Endodermal cell (in vitro differentiated cells): ENCODE measurements at regions not wholly inside any gene's neighbourhood (a gene's known extent, or its start where the extent isn't known, plus 50 kb on each side); places are given as distances from the start of the nearest gene placed in this dataset.

Experiments used
- DNase-seq: peaks from one replicate; pipeline ENCODE4 v3.0.0-alpha.2; 2017
- H3K27ac ChIP-seq: 2 replicates; pipeline ENCODE4 v1.5.1; 2013; ENCODE audit warnings: mild to moderate bottlenecking, low read depth, low read length, moderate library complexity
- H3K27me3 ChIP-seq: 2 replicates; pipeline ENCODE4 v1.6.1; 2013; ENCODE audit warnings: mild to moderate bottlenecking, low read length, moderate library complexity; ENCODE audit not compliant: insufficient read depth, control insufficient read depth, poor library complexity, severe bottlenecking
- H3K36me3 ChIP-seq: 2 replicates; pipeline ENCODE4 v1.7.0; 2013; ENCODE audit warnings: mild to moderate bottlenecking, low read length, moderate library complexity; ENCODE audit not compliant: control insufficient read depth, insufficient read depth
- H3K4me1 ChIP-seq: one replicate; pipeline ENCODE4 v1.7.0; 2013; ENCODE audit warnings: low read length; ENCODE audit not compliant: control insufficient read depth, insufficient read depth
- H3K4me3 ChIP-seq: 2 replicates; pipeline ENCODE4 v1.5.1; 2013; ENCODE audit warnings: mild to moderate bottlenecking, low read length, moderate library complexity
- H3K9ac ChIP-seq: 2 replicates; pipeline ENCODE4 v1.6.1; 2013; ENCODE audit warnings: mild to moderate bottlenecking, low read length, moderate library complexity; ENCODE audit not compliant: poor library complexity, severe bottlenecking; ENCODE audit errors: extremely low read depth
- H3K9me3 ChIP-seq: 2 replicates; pipeline ENCODE4 v1.6.1; 2013; ENCODE audit warnings: mild to moderate bottlenecking, low read length, moderate library complexity; ENCODE audit not compliant: control insufficient read depth
- H3K27ac Mint-ChIP-seq: 2 replicates; pipeline ENCODE4 v1.8.0; 2020; ENCODE audit warnings: mixed read lengths
- H3K27me3 Mint-ChIP-seq: 2 replicates; pipeline ENCODE4 v1.8.0; 2021; ENCODE audit warnings: mild to moderate bottlenecking, mixed read lengths; ENCODE audit not compliant: insufficient read depth
- H3K36me3 Mint-ChIP-seq: 2 replicates; pipeline ENCODE4 v1.8.0; 2020; ENCODE audit warnings: low read depth, mixed read lengths
- H3K4me1 Mint-ChIP-seq: 2 replicates; pipeline ENCODE4 v1.8.0; 2020; ENCODE audit warnings: mixed read lengths
- H3K4me3 Mint-ChIP-seq: 2 replicates; pipeline ENCODE4 v1.8.0; 2020; ENCODE audit warnings: mild to moderate bottlenecking, moderate library complexity, mixed read lengths
- H3K9me3 Mint-ChIP-seq: 2 replicates; pipeline ENCODE4 v1.8.0; 2020; ENCODE audit warnings: mild to moderate bottlenecking, mixed read lengths
- WGBS, 2 experiments: methylation state at CpG; one replicate each; pipeline versions ENCODE4 v1.1.5 to v1.1.7; 2013; ENCODE audit warnings: missing lambda C conversion rate in 2 of 2, mixed read lengths in 1 of 2; ENCODE audit not compliant: insufficient coverage in 1 of 2, insufficient read length in 1 of 2; 5-methylcytosine and 5-hydroxymethylcytosine counted together
- TF ChIP-seq, protein P1 (sequence below): fragments of 200-600 bp; sonication (generic); conservative IDR thresholded peaks from 2 replicates; pipeline ENCODE4 v1.5.0; 2021; ENCODE audit warnings: antibody characterized with exemption, mild to moderate bottlenecking

DNA sequence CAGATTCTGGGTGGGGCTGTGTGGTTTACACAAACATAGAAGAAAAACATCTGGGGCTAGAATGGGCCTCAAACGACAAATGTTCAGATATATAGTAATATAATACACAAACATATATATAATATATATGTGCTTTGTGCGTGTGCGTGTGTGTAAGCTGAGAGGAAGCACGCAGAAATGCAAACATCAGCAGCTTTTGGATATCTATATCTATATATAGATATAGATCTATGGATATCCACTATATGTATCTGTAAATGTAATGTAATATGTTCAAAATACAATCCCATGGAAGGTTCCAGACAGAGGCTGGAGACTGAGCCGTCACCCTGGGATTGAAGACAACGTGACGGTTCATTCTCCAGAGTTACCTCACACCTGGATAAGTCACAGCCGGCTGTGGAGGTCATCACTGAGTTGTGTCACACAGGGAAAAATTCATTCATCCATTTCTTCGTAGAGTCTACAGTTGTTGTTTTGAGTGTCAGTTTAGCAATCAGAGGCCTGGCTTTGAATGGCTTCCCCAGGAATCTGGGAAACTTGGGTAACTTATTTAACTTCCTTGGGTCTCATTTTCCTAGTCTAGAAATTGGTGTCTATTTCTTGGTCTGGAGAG, 123.0 kb upstream of the CPEB4 start:
- Histone ChIP-seq H3K9ac (no peak overlapping the region), H3K4me3 (no peak overlapping the region), H3K27ac (peak overlapping the region; percentile 76), H3K36me3 (no peaks in the 10 kb centered on the region), H3K9me3 (no peaks in the 10 kb centered on the region), H3K27me3 (peaks cover 9% of the 10 kb centered on the region), H3K4me1 (peaks cover 3% of the 10 kb centered on the region)
- Mint-ChIP-seq H3K27ac (no peak overlapping the region), H3K36me3 (no peaks in the 10 kb centered on the region), H3K4me1 (peaks cover 22% of the 10 kb centered on the region), H3K27me3 (peaks cover 2% of the 10 kb centered on the region), H3K9me3 (no peaks in the 10 kb centered on the region), H3K4me3 (no peak overlapping the region)
- TF ChIP-seq, protein P1, sequence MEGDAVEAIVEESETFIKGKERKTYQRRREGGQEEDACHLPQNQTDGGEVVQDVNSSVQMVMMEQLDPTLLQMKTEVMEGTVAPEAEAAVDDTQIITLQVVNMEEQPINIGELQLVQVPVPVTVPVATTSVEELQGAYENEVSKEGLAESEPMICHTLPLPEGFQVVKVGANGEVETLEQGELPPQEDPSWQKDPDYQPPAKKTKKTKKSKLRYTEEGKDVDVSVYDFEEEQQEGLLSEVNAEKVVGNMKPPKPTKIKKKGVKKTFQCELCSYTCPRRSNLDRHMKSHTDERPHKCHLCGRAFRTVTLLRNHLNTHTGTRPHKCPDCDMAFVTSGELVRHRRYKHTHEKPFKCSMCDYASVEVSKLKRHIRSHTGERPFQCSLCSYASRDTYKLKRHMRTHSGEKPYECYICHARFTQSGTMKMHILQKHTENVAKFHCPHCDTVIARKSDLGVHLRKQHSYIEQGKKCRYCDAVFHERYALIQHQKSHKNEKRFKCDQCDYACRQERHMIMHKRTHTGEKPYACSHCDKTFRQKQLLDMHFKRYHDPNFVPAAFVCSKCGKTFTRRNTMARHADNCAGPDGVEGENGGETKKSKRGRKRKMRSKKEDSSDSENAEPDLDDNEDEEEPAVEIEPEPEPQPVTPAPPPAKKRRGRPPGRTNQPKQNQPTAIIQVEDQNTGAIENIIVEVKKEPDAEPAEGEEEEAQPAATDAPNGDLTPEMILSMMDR: no peak
- 91 to 97% methylated on average over 5 of the region's 9 CpGs for WGBS, 2 experiments
- DNase-seq: no peak

DNA sequence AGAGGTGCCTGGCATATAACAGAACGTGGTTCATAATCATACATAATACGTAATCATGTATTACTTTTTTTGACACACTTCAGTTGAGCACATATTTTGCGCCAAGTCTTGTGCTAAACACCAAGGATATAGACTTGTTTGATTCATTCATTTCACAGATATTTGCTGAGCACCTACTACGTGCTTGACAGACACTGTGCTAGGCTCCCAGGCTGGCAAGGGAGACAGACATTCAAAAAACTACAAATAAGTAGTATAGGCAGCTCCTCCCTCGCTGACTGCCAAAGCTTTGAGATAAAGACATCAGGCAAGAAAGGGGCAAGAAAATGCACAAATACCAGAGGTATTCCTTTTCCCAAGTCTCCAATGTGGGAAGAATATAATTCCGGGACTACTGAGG, 122.5 kb upstream of the CPEB4 start:
- Histone ChIP-seq H3K27me3 (peaks cover 9% of the 10 kb centered on the region), H3K4me1 (peaks cover 3% of the 10 kb centered on the region), H3K27ac (no peak overlapping the region), H3K4me3 (no peak overlapping the region), H3K9ac (no peak overlapping the region), H3K9me3 (no peaks in the 10 kb centered on the region), H3K36me3 (no peaks in the 10 kb centered on the region)
- TF ChIP-seq, protein P1: no peak
- DNase-seq: no peak
- H3K27ac Mint-ChIP-seq: no peak overlapping the region
- peaks cover 22% of the 10 kb centered on the region for H3K4me1 Mint-ChIP-seq
- H3K4me3 Mint-ChIP-seq: no peak overlapping the region
- 82 to 100% methylated on average over 4 to 6 of the region's 6 CpGs for WGBS, 2 experiments
- H3K9me3 Mint-ChIP-seq: no peaks in the 10 kb centered on the region
- peaks cover 2% of the 10 kb centered on the region for H3K27me3 Mint-ChIP-seq
- no peaks in the 10 kb centered on the region for H3K36me3 Mint-ChIP-seq

DNA sequence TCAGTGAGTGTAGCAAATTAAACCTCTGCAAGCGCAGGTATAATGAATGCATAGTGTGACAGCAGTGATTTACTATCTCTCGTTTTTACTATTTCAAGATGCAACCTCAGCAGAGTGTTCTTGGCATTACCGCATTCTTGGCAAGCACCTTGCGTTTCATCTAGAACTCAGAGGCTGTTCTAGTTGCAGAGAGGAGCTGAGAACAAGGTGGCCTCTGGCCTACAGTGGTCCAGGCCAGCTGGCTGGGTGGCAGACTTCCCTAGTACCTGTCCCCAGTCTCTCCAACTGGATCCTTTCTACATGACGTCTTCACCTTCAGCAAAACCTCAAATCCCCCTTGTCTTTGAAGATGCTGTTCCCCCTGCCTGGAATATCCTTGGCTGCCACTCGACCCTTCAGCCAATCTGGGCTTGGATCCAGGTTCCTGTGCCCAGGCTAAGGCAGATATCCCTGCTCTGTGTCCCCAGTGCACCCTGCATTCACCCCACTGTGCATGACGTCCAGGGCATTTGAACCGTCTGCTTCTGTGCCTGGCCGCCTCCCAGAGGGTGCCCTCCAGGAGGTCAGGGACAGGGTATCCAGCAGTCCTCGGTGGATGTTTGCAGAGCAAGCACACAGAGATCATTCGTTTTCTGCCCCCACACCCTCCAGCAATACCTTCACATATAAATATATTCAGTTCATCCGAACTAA, 120.4 kb upstream of the CPEB4 start:
- Mint-ChIP-seq H3K9me3 (no peaks in the 10 kb centered on the region), H3K36me3 (no peaks in the 10 kb centered on the region), H3K4me1 (peaks cover 17% of the 10 kb centered on the region), H3K27ac (no peak overlapping the region), H3K27me3 (peaks cover 18% of the 10 kb centered on the region), H3K4me3 (no peak overlapping the region)
- Histone ChIP-seq H3K4me3 (no peak overlapping the region), H3K27me3 (peaks cover 21% of the 10 kb centered on the region), H3K9me3 (no peaks in the 10 kb centered on the region), H3K36me3 (no peaks in the 10 kb centered on the region), H3K9ac (no peak overlapping the region), H3K27ac (no peak overlapping the region), H3K4me1 (peaks cover 4% of the 10 kb centered on the region)
- 90 to 91% methylated on average over 8 to 12 of the region's 12 CpGs for WGBS, 2 experiments
- no peak for DNase-seq
- TF ChIP-seq, protein P1: no peak
